SK-N-SH (cell line): ENCODE measurements at regions not wholly inside any gene's neighbourhood (a gene's known extent, or its start where the extent isn't known, plus 50 kb on each side); places are given as distances from the start of the nearest gene placed in this dataset.

ENCODE experiments used
- CTCF ChIP-seq: fragments of 200-600 bp; sonication (generic); IDR thresholded peaks from 2 replicates; pipeline ENCODE4 v1.6.1; 2017; ENCODE audit warnings: antibody characterized with exemption, mild to moderate bottlenecking, moderate library complexity
- RAD21 ChIP-seq: IDR thresholded peaks from 2 replicates; pipeline ENCODE4 v1.6.1; 2012; ENCODE audit warnings: mild to moderate bottlenecking, low read length

GRCh38 chr11:103789952-103790351 lies 246.5 kb upstream of the DDI1 start:
- TF ChIP-seq CTCF (no peak), RAD21 (no peak)
